OCI-LY1 (cell line): ENCODE measurements at regions not wholly inside any gene's neighbourhood (a gene's known extent, or its start where the extent isn't known, plus 50 kb on each side); places are given as distances from the start of the nearest gene placed in this dataset.

Experiments used
- H2AFZ ChIP-seq: fragments of 200-600 bp; sonication (generic), shearing (Covaris generic); 2 replicates; pipeline ENCODE4 v1.6.0; 2014; ENCODE audit warnings: antibody characterized with exemption, mild to moderate bottlenecking, low read length
- H3F3A ChIP-seq: fragments of 200-600 bp; sonication (generic), shearing (Covaris generic); 2 replicates; pipeline ENCODE4 v1.6.0; 2014; ENCODE audit warnings: mild to moderate bottlenecking, antibody characterized with exemption, low read length, moderate library complexity; ENCODE audit not compliant: insufficient read depth
- H3K27ac ChIP-seq: fragments of 200-600 bp; sonication (generic); 2 replicates; pipeline ENCODE4 v1.5.1; 2014; ENCODE audit warnings: low read length, mixed run types, mild to moderate bottlenecking, low read depth; ENCODE audit not compliant: poor library complexity, severe bottlenecking
- H3K27me3 ChIP-seq: fragments of 200-600 bp; sonication (generic); 2 replicates; pipeline ENCODE4 v1.6.0; 2014; ENCODE audit warnings: antibody characterized with exemption, mild to moderate bottlenecking, low read length, moderate library complexity; ENCODE audit not compliant: insufficient read depth
- H3K36me3 ChIP-seq: fragments of 200-600 bp; sonication (generic); 2 replicates; pipeline ENCODE4 v1.6.1; 2014; ENCODE audit warnings: mild to moderate bottlenecking, antibody characterized with exemption, low read length, moderate library complexity, mixed read lengths; ENCODE audit not compliant: insufficient read depth
- H3K4me1 ChIP-seq: fragments of 200-600 bp; sonication (generic); 2 replicates; pipeline ENCODE4 v1.5.1; 2014; ENCODE audit warnings: mild to moderate bottlenecking, low read length, moderate library complexity; ENCODE audit not compliant: insufficient read depth, severe bottlenecking
- H3K4me2 ChIP-seq: fragments of 200-600 bp; sonication (generic), shearing (Covaris generic); 2 replicates; pipeline ENCODE4 v1.6.1; 2014; ENCODE audit warnings: low read length
- H3K4me3 ChIP-seq: fragments of 200-600 bp; sonication (generic); 2 replicates; pipeline ENCODE4 v1.5.1; 2014; ENCODE audit warnings: low read length, low read depth, mild to moderate bottlenecking, mixed read lengths; ENCODE audit not compliant: poor library complexity, severe bottlenecking
- H3K79me2 ChIP-seq: fragments of 200-600 bp; shearing (Covaris generic); 2 replicates; pipeline ENCODE4 v1.6.1; 2016; ENCODE audit warnings: mixed run types, low read length, mixed read lengths; ENCODE audit not compliant: insufficient read depth
- H3K9ac ChIP-seq: fragments of 200-600 bp; sonication (generic), shearing (Covaris generic); 2 replicates; pipeline ENCODE4 v1.6.1; 2014; ENCODE audit warnings: mild to moderate bottlenecking, low read length, mixed read lengths
- H3K9me2 ChIP-seq: fragments of 200-600 bp; sonication (generic), shearing (Covaris generic); 2 replicates; pipeline ENCODE4 v1.6.1; 2014; ENCODE audit warnings: low read depth, mild to moderate bottlenecking, low read length, mixed read lengths
- H3K9me3 ChIP-seq: fragments of 200-600 bp; shearing (Covaris generic); 2 replicates; pipeline ENCODE4 v1.6.1; 2014; ENCODE audit warnings: low read length, mixed read lengths
- H4K20me1 ChIP-seq: fragments of 200-600 bp; sonication (generic), shearing (Covaris generic); 2 replicates; pipeline ENCODE4 v1.6.0; 2016; ENCODE audit warnings: mild to moderate bottlenecking, low read length; ENCODE audit not compliant: insufficient read depth
- EZH2 ChIP-seq: fragments of 200-600 bp; sonication (generic), shearing (Covaris generic); IDR thresholded peaks from 2 replicates; pipeline ENCODE4 v1.8.0; 2017; ENCODE audit warnings: borderline replicate concordance, mixed run types, mild to moderate bottlenecking, antibody characterized with exemption, low read length, moderate library complexity, mixed read lengths
- TF ChIP-seq, protein P1 (sequence below): fragments of 200-600 bp; sonication (generic), shearing (Covaris generic); IDR thresholded peaks from 2 replicates; pipeline ENCODE4 v1.5.1; 2017; ENCODE audit warnings: mild to moderate bottlenecking, antibody characterized with exemption, low read length, moderate library complexity, mixed read lengths

DNA sequence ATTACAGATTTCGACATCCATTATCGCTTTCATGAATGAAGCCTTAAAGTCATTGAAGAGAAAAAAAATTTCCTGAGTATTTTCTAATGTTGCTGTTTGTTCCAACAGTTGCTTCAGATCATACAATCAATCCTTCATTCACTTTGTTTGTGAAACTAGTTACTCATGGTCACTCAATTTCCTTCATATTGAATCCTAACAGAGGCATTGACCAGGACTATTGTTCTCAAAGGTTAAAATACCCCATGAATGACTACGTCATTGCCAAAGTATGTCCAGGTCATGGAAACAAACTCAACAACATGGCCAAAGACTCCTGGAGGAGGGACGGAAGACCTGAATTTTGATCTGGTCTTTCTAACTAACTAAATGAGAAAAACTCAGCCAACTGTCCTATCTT, 54.0 kb upstream of the ABCB5 start:
- no peak overlapping the region for H3K4me3 ChIP-seq
- no peaks in the 10 kb centered on the region for H4K20me1 ChIP-seq
- H3K27me3 ChIP-seq, result no peaks in the 10 kb centered on the region
- no peaks in the 10 kb centered on the region for H3K4me1 ChIP-seq
- TF ChIP-seq, protein P1, sequence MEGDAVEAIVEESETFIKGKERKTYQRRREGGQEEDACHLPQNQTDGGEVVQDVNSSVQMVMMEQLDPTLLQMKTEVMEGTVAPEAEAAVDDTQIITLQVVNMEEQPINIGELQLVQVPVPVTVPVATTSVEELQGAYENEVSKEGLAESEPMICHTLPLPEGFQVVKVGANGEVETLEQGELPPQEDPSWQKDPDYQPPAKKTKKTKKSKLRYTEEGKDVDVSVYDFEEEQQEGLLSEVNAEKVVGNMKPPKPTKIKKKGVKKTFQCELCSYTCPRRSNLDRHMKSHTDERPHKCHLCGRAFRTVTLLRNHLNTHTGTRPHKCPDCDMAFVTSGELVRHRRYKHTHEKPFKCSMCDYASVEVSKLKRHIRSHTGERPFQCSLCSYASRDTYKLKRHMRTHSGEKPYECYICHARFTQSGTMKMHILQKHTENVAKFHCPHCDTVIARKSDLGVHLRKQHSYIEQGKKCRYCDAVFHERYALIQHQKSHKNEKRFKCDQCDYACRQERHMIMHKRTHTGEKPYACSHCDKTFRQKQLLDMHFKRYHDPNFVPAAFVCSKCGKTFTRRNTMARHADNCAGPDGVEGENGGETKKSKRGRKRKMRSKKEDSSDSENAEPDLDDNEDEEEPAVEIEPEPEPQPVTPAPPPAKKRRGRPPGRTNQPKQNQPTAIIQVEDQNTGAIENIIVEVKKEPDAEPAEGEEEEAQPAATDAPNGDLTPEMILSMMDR, result no peak
- no peak overlapping the region for H3K4me2 ChIP-seq
- H3K27ac ChIP-seq, result no peak overlapping the region
- H3K9me3 ChIP-seq, result no peaks in the 10 kb centered on the region
- no peaks in the 10 kb centered on the region for H3K9me2 ChIP-seq
- H3K79me2 ChIP-seq, result no peaks in the 10 kb centered on the region
- H3K36me3 ChIP-seq, result no peaks in the 10 kb centered on the region
- H3F3A ChIP-seq, result no peaks in the 10 kb centered on the region
- H2AFZ ChIP-seq, result no peak overlapping the region
- H3K9ac ChIP-seq, result no peak overlapping the region

DNA sequence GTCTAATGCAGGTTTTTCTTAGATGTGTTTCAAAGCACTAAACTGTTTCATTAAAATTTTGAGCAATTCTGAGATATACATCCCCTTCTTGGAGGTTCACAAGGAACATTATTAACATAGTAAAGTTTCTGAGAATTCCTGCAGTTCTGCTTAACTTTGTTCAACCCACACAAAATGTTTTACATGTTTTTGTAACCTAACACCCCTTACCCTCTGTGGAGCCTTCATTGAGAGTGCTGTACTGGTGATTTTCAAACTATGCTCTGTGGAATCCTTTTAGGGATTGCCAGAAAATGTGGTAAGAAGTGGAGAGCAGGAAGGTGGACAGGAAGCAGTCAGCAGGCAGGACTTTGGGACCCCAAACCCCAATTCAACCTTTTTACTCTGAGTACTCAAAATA, 53.6 kb upstream of the ABCB5 start:
- Histone ChIP-seq H2AFZ (no peak overlapping the region), H3K4me1 (no peaks in the 10 kb centered on the region)
- no peak for TF ChIP-seq EZH2

DNA sequence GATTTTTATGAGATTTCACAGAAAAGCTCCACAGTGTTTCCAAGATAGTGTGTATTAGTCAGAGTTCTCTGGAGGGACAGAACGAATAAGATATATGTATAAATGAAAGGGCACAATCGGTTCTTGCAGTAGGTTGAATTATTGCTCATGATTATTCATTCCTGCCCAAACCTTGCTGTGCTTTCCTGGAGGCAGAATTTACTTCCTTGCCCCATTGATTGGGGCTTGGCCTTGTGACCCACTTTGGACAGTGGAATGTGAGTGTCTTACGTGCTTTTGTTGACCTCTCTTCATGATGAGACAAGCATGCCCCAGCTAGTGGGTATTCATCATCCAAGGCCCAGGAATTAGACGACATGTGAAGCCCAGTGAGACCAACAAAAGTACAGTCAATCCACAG, 53.0 kb upstream of the ABCB5 start:
- Histone ChIP-seq H3F3A (no peaks in the 10 kb centered on the region), H3K79me2 (no peaks in the 10 kb centered on the region), H3K4me1 (no peaks in the 10 kb centered on the region), H2AFZ (no peak overlapping the region), H3K9me2 (no peaks in the 10 kb centered on the region), H3K4me2 (no peak overlapping the region), H3K27me3 (no peaks in the 10 kb centered on the region), H4K20me1 (no peaks in the 10 kb centered on the region), H3K27ac (no peak overlapping the region), H3K4me3 (no peak overlapping the region), H3K9ac (no peak overlapping the region), H3K9me3 (no peaks in the 10 kb centered on the region), H3K36me3 (no peaks in the 10 kb centered on the region)
- TF ChIP-seq, protein P1, result no peak
- no peak for TF ChIP-seq EZH2

More for the DNA sequence above, 53.6 kb upstream of the ABCB5 start:
- H3K4me3 ChIP-seq, result no peak overlapping the region
- H4K20me1 ChIP-seq, result no peaks in the 10 kb centered on the region
- H3K27me3 ChIP-seq, result no peaks in the 10 kb centered on the region
- H3K4me2 ChIP-seq, result no peak overlapping the region
- no peaks in the 10 kb centered on the region for H3K9me2 ChIP-seq
- H3K36me3 ChIP-seq, result no peaks in the 10 kb centered on the region
- H3K9me3 ChIP-seq, result no peaks in the 10 kb centered on the region
- no peaks in the 10 kb centered on the region for H3K79me2 ChIP-seq
- H3K27ac ChIP-seq, result no peak overlapping the region
- H3F3A ChIP-seq, result no peaks in the 10 kb centered on the region
- H3K9ac ChIP-seq, result no peak overlapping the region
